ENCODE measurements at regions not wholly inside any gene's neighbourhood (a gene's known extent, or its start where the extent isn't known, plus 50 kb on each side); places are given as distances from the start of the nearest gene placed in this dataset.

DNA sequence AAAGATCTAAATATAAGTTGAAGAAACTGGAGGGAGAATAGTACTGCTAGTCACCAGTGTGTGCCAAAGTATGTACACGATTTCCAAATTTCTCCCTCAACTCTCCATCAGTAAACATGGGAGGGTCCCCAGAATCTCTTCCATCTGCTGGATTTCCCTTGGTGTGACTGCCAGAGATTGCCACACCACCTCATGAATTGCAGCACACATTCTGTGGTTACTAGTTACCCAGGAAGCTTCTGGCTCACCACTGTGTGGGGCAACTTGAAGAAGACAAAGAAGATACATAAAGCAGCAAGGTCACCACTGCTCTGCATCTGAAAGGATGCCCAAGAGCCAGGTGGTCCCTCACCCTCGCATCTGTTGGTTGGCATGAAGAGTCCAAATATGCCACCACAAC is 191.7 kb upstream of the ESRRG start:
- in situ Hi-C loops (cut with HindIII; ENCODE audit: low sequenced_read_pairs), result no loop called here
- DNase-seq (ENCODE audit: low spot score), result no peak

DNA sequence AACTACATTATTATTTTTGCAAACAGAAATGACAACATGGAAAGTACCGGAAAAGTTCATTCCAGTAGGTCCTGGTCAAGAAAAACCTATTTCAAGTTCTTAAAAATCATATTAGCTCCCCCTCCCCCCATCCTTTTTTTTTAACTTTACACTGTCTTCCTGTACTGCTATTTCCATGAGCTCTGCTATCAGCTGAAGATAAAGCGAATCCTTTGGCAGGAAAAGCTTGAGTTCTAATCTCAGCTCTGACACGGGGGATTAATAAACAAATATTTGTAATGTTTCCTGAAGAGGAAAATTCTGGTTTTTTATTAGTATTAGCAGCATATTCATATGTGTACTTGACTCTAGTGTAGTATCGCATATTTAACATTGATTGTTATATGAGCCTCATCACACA is 190.7 kb upstream of the ESRRG start:
- in situ Hi-C loops (cut with HindIII; ENCODE audit: low sequenced_read_pairs), result no loop called here
- no peak for DNase-seq (ENCODE audit: low spot score)

DNA sequence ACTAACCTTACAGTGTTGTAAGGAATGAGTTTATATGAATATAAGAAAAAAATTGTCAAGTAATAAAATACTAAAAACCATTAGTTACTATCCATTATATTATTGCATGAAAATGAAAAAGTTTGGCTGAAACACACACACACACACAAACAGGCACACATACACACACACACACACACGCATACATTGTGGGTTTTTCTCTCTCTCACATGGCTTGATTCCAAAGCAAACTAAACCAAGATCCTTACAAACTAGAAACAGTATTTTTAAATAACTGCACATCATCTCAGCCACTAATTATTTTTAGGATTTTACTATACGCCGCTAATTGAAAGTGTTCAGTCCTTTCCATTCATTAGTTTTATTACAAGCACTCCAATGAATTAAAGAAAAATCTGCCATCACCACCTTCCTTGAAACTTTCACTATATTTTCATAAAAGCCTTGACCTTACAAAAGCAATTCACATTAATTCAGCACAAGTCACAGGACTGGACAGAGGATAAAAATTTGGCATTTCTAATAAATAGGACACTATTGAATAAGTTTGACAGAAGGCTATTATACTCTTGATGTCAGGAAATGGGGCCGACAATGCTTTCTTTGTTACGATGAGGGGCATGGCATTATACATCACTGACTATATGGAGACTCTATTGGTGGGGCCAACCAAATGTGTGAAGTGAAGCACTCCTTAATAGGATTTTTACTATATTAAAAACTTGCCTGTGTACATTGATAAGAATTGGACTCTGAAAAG is 187.0 kb upstream of the ESRRG start:
- DNase-seq (ENCODE audit: low spot score), result no peak
- in situ Hi-C loops (cut with HindIII; ENCODE audit: low sequenced_read_pairs), result no loop called here

DNA sequence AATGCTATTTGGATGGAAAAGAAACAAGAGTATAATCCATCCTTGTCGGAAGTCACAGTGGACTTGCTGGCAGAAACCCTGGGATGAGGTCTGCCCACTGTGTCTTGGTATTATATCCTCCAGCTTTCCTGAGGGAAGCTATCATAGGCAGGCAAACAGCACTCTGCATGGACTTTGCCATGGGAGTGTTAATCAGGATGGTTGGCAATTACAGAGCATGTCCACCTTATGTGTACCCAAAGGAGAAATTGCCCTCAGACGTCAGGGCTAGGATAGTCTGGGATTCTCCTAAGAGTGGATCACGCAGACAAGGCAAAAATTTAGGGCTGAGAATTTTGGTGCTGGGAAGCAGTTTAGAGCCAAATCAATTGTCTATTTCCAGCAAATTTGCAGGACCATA is 184.9 kb upstream of the ESRRG start:
- in situ Hi-C loops (cut with HindIII; ENCODE audit: low sequenced_read_pairs), result no loop called here
- DNase-seq (ENCODE audit: low spot score), result no peak

DNA sequence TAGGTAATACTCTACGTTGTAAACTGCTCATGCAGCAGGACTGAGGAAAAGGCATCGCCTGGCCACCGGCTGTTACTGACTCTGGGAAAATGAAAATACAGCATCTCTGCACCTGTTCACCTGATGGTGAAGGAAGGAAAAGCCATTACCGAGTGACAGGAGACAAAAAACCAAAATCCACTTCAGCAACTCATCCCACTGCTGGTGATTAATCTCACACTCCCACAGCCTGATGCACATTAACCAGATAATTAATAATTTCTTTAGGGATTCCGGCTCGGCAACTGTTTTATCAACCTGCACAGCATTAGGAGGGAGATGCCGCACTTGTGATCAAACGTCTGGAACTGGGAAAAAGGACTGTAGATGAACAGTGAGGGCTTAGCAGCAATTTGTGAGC is 183.9 kb upstream of the ESRRG start:
- in situ Hi-C loops (cut with HindIII; ENCODE audit: low sequenced_read_pairs), result no loop called here
- peak; percentile 50 for DNase-seq (ENCODE audit: low spot score)

DNA sequence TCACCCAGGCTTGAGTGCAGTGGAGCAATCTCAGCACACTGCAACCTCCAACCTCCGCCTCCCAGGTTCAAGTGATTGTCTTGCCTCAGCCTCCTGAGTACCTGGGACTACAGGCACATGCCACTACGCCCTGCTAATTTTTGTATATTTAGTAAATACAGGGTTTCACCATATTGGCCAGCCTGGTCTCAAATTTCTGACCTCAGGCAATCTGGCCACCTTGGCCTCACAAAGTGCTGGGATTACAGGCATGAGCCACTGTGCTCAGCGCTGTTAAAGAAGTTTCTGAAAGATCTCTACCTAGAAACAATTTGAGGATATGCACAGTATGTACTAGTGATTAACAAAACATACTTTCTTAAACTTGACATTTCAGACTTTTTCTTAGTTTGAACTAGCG is 182.6 kb upstream of the ESRRG start:
- no peak for DNase-seq (ENCODE audit: low spot score)
- in situ Hi-C loops (cut with HindIII; ENCODE audit: low sequenced_read_pairs), result no loop called here

DNA sequence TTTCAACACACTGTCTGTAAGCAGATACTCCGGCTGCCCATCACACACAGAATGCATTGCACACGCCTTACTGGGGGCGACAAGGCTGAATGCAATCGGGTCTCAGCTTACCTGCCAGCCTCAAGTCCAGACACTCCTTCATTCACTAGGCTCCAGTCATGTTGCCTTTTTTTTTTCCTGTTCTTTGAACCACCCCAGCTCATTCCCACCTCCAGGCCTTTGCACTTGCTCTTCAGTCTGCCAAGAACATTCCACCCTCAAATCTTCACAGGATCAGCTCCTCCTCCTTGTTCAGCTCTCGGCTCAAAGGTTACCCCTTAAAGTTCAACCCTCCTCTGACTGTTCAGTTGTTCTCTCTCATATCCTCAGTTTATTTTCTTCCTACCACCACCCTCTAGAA is 181.9 kb upstream of the ESRRG start:
- no peak for DNase-seq (ENCODE audit: low spot score)
- in situ Hi-C loops (cut with HindIII; ENCODE audit: low sequenced_read_pairs), result no loop called here

DNA sequence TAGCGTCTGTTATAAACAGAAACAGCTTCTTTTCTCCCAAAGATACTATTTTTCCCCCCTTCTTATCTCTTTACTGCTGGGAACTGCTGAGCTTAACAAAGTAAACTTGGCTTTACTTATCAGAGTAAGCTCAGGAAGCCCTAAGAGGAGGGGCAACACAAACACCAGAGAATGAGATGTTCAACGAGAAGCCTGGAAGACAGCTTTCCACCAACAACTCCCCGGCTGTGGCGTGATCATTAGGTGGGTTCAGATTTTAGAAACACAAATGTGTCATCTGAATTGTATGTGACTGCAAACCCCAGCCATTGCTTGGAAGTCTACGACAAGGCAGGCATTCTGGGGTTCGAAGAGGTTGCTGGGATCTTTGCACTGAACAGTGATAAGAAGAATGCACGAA is 181.2 kb upstream of the ESRRG start:
- DNase-seq (ENCODE audit: low spot score), result no peak
- in situ Hi-C loops (cut with HindIII; ENCODE audit: low sequenced_read_pairs), result no loop called here

DNA sequence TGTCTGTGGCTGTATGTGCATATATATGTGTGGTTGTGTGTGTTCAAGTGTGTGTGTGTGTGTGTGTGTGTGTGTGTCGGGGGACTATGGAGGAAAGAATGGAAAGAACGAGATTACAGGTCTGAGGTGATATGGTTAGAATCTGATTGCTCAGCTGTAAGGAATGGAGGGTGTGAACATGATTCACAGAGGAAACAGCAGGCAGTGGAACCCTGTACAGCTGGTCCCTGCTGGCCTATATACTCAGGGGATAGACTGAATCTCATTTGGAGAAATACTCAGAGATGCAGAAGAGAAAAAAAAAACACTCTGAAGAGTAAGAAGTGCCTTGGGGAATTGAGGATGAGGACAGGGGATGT is 180.1 kb upstream of the ESRRG start:
- DNase-seq (ENCODE audit: low spot score), result no peak
- in situ Hi-C loops (cut with HindIII; ENCODE audit: low sequenced_read_pairs), result no loop called here

DNA sequence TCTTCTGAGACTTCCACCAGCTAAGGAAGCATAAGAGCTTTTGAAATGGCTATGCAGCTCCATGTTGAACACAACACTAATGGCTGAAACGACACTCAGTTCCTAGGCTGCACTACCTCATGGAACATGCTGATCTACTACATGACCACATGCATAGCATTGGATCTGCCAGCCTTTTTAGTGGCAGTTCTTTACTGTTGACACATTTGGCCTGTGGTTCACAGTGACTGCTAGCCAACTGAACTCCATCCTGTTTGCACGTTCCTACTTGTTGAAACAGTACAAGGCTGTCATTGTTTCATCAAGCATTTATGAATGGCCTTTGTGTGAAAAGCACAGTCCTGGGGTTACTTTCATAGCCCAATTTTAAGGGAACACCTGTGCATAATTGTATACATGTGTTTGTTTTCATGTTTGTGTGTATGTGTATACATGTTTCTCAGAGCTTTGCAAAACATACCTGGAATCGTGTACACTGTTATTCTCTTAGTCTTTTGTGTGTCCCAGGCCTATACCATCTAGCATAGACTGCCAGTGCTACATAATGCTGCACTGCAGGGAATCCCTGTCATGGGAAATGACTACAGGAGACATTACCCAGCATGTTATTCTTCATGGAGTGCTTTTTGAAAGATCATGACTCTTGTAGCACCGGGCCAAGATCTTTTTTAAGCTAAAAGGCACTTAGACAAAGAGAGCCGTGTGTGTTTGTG is 179.6 kb upstream of the ESRRG start:
- DNase-seq (ENCODE audit: low spot score), result no peak
- in situ Hi-C loops (cut with HindIII; ENCODE audit: low sequenced_read_pairs), result no loop called here

DNA sequence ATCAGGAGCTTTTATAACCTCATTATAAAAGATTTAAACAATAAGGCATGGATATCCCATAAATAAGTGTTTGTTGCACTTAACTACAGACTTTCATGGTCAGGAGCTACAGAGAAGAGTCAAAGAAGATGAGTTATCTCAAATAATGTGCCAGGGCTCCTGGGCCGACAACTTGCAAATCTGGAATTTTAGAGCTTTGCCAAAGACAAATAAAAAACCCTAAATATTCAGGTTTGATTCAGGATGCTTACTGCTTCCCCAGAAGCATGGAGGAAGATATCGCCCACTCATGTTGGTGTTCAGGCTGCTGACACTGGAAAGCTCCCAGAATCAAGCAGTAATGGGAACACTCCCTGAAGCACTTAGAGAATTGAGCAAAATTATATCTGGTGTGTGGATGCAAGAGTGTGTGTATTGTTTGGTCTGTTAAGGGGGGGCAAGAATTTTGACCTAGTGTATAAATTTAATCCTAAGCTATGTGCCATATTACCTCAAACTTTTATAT is 176.9 kb upstream of the ESRRG start:
- in situ Hi-C loops (cut with HindIII; ENCODE audit: low sequenced_read_pairs), result no loop called here
- no peak for DNase-seq (ENCODE audit: low spot score)

DNA sequence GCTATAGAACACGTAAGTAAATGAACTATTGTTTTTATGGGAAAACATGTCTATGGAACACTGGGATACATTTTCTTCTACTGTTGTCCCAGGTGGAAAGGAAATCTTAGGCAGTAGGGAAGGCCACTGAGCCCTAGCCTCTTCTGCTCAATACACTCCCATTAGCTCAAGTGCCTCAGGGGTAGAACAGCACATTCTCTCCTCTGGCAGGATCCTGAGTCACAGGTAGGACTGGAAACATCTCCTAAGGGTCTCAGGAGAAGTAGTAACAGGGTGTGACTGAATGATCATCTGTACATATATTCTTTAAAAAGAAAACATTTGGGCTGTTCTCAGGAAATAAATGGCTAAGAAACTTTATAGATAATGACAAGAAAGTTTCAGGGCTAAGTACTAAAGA is 175.6 kb upstream of the ESRRG start:
- DNase-seq (ENCODE audit: low spot score), result no peak
- in situ Hi-C loops (cut with HindIII; ENCODE audit: low sequenced_read_pairs), result no loop called here

DNA sequence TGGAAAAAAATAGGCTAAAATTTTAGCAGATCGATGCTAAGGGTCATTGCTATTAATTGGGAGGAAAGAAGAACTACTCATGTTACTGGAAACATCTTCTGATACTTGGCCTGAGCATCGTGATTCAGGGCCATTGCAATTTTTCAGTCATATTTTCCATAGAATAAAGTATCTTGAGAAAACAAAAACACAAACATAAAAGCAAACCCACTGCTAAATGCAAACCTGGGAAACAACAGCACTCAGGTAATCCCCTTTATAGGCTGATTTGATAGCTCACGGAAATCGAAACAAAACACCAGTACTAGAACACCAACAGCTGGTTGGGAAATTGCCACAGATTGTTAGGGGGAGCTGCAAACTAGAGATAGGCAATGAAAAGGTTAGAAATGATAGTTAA is 172.9 kb upstream of the ESRRG start:
- in situ Hi-C loops (cut with HindIII; ENCODE audit: low sequenced_read_pairs), result no loop called here
- DNase-seq (ENCODE audit: low spot score), result no peak

DNA sequence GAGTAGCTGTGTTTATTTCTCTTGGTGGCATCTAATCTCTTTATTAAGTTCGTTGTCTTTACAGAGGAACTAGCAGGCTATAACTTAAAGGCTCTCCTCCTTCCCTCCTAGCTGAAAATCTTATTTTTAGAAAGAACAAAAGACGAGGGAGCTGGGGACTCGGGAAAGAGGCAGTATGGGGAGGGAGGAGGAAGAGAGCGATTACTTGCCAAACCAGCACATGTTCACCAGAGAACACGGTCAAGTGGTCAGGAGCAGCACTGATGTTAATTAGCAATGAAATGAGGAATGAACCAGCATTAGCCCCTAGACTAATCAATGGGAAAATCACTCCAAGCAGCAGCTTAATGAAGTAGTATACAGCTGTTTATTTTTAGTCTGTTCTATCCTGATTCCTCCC is 171.3 kb upstream of the ESRRG start:
- no peak for DNase-seq (ENCODE audit: low spot score)
- in situ Hi-C loops (cut with HindIII; ENCODE audit: low sequenced_read_pairs), result no loop called here

DNA sequence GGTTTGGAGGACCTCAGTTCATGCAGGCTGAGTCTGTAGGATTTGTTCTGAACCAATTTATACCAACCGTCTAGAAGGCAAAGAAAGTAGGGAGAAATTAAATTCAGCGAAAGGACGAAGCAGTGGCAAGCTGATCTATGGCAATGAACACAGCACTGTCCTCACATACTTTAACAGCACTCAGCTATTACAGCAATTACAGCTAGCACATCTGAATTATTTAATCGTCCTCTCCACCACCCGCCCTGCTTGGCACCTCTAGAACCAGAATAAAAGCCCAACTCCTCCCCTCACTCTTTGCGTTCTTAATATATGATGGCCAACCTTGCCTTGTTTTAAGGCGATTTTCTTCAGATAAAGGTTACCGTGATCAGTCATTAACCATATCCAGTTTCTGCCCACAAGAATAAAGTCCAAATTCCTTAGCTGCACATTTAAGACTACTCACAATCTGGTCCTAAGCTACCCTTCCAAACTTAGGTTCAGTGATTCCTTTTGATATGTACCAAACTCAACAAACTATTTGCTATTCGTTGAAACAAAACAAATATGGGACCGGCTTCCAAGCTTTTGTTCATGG is 169.4 kb upstream of the ESRRG start:
- no peak for DNase-seq (ENCODE audit: low spot score)
- in situ Hi-C loops (cut with HindIII; ENCODE audit: low sequenced_read_pairs), result no loop called here

DNA sequence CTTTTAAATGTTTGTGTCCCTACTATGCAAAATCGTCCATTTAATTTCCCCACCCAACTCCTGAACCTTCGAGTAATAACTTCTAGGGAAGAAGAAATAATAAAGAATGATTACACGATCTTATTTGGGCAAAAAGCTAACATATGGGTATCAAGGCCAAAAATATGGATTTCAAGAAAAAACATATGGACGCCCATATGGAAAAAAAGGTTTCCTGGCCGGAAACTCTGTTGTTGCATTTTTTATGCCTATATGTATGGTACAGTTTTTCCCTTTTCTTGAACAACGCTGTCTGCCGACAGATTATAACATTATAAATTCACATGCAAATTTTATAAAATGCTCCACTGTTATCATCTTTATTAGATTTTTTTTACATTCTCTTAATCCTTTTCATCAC is 167.6 kb upstream of the ESRRG start:
- in situ Hi-C loops (cut with HindIII; ENCODE audit: low sequenced_read_pairs), result no loop called here
- no peak for DNase-seq (ENCODE audit: low spot score)

DNA sequence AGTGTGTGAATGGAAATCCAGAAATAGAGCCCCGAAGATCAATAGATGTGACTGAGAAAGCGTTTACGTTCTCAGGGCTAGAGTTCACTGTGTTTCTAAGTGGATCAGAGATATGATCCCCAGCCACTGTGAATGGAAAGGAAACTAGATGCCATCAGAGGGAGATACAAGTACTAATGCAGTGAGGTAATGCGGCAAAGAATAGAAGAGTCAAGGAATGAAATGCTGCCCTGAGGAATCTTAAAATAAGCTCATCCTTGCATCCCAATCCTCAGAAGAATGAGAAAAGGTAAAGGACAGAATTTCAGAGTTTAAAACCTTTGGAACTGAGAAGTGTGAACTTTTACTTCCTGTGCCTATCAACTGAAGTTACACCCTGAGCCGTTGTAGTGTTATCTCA is 165.5 kb upstream of the ESRRG start:
- DNase-seq (ENCODE audit: low spot score), result no peak
- in situ Hi-C loops (cut with HindIII; ENCODE audit: low sequenced_read_pairs), result no loop called here

DNA sequence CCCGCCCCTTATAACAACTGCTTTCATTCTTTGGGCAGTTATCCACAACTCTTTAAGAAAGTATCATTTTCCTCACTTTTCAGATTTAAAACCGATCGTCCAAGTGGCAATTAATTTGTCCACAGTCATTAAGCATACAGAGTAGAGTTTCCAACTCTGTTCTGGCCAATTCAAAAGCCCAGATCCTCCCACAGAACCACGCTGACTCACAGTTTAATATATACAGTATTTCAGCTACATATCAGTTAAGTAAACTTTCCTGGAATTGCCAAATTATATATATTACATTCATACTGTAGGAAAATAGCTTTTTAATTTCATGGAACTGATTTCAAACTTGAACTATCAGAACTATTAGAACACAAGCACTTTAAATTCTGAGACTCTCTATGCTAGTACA is 163.8 kb upstream of the ESRRG start:
- in situ Hi-C loops (cut with HindIII; ENCODE audit: low sequenced_read_pairs), result no loop called here
- no peak for DNase-seq (ENCODE audit: low spot score)

DNA sequence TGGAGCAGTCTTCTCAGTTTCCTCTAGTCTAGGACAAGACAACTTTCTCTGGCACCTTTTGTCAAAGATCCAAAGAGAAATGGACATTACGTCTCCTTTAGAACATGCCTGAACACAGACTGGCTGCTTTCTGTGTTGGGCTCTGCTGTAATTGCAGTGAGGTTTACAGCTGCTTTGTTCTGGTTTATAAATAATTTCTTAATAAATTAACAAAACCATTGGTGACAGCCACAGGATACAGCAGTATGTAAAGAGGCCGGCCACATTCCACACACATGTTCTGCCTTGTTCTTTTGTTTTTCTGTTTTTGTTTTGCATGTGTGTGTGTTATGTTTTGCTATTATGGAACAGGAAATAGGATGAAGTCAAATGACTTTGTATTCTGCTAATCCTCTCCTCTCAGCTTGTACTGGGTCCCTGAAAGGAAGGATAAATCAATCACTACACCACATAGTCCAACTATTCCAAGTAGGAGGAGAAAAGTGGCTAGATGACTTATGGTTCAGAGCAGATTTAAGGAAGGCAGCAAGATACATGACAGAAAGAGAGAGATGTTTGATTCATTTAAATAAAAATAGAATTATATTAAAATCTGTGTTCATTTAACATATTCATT is 161.5 kb upstream of the ESRRG start:
- DNase-seq (ENCODE audit: low spot score), result no peak
- in situ Hi-C loops (cut with HindIII; ENCODE audit: low sequenced_read_pairs), result no loop called here

DNA sequence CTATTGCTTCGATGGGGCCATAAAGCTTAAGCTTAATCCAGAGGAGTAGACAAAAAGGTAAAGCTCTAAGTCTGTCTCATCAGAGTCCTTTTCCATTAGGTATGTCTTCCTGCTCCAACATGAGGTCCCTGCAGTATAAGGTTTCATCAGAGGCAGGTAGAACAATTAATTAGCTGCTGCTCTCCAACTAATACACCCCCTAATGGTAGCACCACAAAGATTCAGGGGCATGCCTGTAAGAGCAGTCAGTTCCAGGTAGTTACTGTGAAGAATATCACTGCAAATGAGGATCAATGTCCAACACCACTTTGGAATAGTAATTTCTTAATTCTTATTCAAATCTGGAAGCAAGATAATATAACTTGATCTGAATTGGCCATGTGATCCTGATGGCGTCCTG is 160.3 kb upstream of the ESRRG start:
- in situ Hi-C loops (cut with HindIII; ENCODE audit: low sequenced_read_pairs), result no loop called here
- no peak for DNase-seq (ENCODE audit: low spot score)

Measured in G401 (cell line).